GM19238 (cell line): ENCODE measurements at regions not wholly inside any gene's neighbourhood (a gene's known extent, or its start where the extent isn't known, plus 50 kb on each side); places are given as distances from the start of the nearest gene placed in this dataset.

Source experiments
- DNase-seq: peaks from one replicate; pipeline ENCODE4 v3.0.0; 2011; ENCODE audit warnings: low spot score; ENCODE audit not compliant: insufficient read length

DNA sequence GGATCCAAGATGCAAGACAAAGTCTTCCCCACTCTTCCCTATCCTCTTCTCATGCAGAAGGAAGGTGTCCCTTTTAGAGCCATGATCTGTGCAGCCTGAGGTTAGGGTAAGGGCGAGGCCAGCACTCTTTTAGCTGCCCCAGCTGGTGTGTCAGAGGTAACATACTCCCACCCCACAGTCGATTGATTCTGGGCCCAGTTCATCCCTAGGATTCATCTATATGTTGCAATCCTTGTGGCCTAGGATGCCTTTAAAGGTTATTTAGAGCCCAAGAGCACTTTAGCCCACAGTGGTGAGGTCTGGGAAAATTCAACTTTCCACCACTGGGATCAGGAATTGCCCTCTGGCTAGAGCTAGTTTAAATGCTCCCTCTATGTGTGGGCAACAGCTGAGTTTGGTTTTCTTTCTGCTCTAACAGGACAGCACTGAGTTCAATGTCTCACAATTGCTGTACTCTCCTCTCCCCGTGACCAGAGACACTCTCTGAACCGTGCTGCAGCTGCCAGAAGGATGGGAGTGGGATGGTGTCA is 201.3 kb upstream of the SERP2 start:
- no peak for DNase-seq

GRCh38 chr13:44174769-44175425 is 198.7 kb upstream of the SERP2 start:
- no peak for DNase-seq

- DNase-seq: no peak
These were observed 197.5 kb upstream of the SERP2 start for GRCh38 chr13:44176173-44176572.

- no peak for DNase-seq
These were observed 192.6 kb upstream of the SERP2 start for GRCh38 chr13:44180876-44181536.

DNA sequence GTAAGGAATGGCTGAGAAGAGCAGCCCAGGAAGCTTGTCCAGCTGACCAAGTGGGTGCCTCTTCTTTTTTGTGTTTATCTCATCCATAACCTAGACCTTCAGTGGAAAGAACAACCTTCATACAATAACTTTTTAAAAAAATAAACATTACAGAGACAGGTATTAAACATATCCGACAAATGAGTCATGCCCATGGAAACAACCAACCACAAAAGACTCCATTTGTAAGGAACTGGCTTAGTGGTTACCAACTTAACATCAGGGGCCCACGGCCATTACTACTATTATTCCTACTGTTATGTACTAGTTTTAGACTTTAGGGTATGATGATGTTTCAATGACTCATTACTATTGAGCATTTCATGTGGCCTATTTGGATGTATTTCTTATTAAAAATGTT is 191.7 kb upstream of the SERP2 start:
- DNase-seq: no peak

DNA sequence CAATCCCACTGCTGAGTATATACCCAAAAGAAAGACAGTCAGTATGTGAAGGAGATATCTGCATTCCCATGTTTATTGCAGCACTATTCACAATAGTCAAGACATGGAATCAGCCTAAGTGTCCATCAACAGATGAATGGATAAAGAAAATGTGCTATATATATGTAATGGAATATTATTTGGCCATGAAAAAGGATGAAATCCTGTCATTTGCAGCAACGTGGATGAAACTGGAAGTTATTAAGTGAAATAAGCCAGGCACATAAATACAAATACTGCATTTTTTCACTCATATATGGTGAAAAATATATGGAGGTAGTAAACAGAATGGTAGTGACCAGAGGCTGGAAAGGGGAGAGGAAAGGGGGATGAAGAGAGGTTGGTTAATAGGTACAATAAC is 188.9 kb upstream of the SERP2 start:
- no peak for DNase-seq

DNA sequence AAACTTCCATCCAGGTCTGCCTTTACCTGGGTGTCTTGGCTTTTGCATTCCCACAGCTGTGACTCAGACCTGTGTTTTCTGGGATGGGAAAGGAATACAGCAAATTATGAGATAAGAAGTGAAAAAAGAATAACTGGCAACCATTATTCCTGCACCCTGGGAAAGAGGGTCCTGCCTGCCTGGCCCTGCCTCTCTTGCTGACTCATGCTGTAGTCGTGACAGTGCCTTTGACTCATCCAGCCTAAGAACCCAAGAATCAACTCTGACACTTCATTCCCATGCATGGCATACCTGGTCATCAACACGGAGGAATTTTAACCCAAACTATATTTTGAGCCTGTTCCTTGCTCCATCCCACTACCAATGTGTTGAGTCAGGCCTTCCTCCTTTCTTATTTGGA is 185.4 kb upstream of the SERP2 start:
- DNase-seq: no peak

DNA sequence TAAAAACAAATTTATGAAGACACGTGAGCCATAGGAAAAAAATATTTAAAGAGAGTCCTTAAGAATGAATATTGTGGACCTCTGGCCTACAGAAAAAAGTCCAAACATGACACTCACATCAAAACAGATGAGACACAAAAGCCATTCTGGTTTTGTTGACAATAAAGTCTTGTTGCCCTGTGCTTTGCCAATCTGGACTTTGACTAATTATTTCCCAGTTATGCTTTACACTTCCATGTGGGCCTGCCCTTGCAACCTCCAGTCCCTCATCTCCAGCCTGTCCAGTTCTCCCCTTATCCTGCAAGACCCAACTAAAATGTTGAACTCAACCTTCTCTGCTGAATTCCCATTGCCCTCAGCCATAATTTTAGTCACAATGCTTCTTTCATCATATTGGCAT is 184.5 kb upstream of the SERP2 start:
- DNase-seq: no peak

DNA sequence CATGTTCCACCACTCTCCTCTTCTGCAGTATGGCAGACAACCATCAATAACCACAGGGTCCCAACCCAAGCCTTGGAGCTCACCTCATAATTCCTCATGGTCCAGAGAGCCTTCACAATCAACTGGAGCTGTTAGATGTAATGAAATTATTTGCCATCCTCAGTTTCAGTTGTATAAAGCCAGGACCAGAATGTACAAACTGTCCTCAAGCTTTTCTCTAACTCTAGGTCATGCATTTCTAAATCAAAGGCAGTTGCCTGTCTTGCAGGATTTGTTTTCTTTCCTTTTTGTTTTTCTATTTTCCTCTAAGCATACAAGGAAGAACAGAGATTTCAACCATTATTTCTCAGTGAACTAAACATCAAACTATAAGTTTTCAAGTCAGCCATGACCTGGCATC is 182.5 kb upstream of the SERP2 start:
- DNase-seq: no peak

GRCh38 chr13:44191504-44192171 is 182.0 kb upstream of the SERP2 start:
- peak; percentile 15 for DNase-seq

DNA sequence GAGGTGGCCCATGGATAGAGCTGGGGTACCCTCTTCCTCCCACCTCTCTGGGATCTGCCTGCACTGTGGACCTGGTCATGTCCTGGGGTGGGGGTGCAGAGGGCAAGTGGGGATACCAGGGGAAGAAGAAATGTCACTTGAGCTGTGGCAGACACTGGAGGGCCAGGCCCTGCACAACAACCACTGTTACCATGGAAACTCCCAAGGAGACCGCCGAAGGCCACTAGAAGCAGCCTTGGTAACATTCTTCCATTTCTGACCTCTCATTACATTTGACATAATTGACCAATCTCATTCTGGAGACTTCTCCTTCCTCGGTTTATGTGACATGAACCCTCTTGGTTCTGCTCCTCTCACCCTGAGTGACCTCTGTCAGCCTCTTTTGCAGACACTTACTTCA is 179.9 kb upstream of the SERP2 start:
- DNase-seq: no peak

- no peak for DNase-seq
These were observed 178.4 kb upstream of the SERP2 start for GRCh38 chr13:44195245-44195644.

GRCh38 chr13:44196196-44196751 is 177.3 kb upstream of the SERP2 start:
- no peak for DNase-seq

- DNase-seq: peak; percentile 16
These were observed 175.5 kb upstream of the SERP2 start for GRCh38 chr13:44197791-44198770.

DNA sequence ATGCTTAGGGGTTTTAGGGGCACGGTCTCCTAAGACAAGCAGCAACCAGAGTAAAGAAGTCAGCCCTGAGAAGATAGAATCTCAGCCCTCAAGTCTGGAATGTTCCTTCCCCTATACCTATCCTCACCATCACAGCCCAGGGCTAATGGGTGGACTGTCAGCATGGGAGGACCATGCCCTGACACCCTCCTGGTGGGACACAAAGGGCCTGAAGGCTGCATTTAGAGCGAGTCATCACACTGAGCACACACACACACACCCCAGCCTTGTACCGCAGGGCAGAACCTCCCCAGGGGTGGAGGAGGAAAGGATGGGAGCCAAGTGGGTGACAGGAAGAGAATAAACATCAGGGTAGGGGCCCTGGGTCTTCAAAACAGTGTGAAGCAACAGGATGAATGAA is 174.8 kb upstream of the SERP2 start:
- DNase-seq: no peak

DNA sequence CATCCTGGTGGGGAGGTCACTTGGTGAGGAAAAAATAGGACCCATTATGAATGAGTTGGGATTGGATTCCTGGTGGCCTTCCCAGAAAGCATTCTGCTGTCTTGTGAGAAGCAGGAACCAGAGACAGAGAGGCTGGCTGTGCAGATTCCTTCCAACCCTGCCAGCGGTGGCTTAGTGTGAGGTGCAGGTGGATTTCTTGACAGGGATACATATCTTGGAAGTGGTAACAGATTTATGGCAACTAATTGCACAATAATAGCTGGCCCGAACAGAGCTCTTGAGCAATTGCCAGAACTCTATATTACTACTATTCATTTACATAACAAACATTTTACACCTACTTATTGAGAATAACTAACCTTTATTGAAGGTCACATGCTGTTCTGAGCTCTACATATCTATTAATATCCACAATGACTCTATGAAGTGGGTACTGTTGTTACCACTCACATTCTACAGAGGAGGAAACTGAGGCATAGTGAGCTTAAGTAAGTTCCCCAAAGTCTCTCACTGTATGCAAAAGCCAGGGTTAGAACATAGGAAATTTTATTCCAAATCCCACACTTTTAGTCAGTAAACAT is 173.9 kb upstream of the SERP2 start:
- DNase-seq: no peak

GRCh38 chr13:44206434-44206833 is 167.2 kb upstream of the SERP2 start:
- DNase-seq: no peak

GRCh38 chr13:44207476-44207875 is 166.1 kb upstream of the SERP2 start:
- DNase-seq: no peak

DNA sequence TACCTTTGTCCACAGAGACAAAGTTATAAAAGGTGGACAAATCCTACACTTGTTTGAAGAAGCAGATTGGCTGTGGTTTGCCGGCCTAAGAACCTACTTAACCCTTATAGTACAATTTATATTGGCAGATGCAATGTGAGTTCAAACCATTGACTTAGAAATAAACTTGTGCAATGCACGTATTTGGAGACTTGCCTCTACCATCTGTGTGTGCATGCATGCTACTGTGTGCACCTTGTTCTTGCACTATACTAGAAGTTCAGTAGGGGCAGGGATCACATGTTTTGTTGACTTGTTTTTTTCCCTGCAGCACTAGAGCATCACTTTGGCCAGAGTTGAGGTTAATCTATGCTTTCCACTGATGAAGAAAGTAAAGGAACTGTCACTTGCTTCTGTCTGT is 163.1 kb upstream of the SERP2 start:
- DNase-seq: no peak

DNA sequence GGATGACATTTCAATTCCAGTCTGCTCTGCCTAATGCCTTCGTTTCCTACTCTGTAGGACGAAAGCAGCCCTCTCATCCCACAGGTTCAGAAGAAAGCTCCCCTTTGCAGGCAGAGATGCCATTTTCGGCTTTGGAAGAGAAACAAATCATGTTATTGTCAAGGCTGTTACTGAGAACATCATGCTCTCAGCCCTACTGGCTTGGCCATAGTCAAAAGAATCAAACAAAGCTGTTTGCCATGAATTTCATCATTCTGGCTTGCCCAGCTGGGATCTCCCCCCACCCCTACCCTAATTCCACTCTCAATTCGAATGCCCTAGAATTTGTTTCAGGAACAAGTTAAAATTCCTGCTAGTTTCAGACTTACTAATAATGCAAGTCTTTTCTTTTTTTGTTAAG is 162.3 kb upstream of the SERP2 start:
- no peak for DNase-seq
